H1 (cell line): ENCODE measurements at regions not wholly inside any gene's neighbourhood (a gene's known extent, or its start where the extent isn't known, plus 50 kb on each side); places are given as distances from the start of the nearest gene placed in this dataset.

Source experiments
- CTCF ChIA-PET: fragments of 300-600 bp; sonication (Branson Sonifier 250); formaldehyde crosslinking; loops from one replicate; lab custom pipeline; 2021; ENCODE audit not compliant: partially characterized antibody; lab: Charles Lee
- POLR2A ChIA-PET: fragments of 300-600 bp; sonication (Branson Sonifier 250); formaldehyde crosslinking; loops from one replicate; lab custom pipeline; 2021; ENCODE audit warnings: inconsistent platforms; ENCODE audit not compliant: partially characterized antibody; lab: Charles Lee
- DNase-seq, 2 experiments: peaks; one replicate each; pipeline versions ENCODE4 v3.0.0 to v3.0.0-alpha.2; 2010 to 2022; ENCODE audit warnings: low spot score in 2 of 2, low read depth in 1 of 2, mixed read lengths in 1 of 2
- FAIRE-seq: peaks from 2 replicates; lab custom pipeline; 2011; peaks lifted over from hg19 to GRCh38; lab: Jason Lieb, UNC
- H2AFZ ChIP-seq: 2 replicates; pipeline ENCODE4 v1.8.1; 2012; ENCODE audit warnings: low read length, inconsistent platforms
- H2AK5ac ChIP-seq: 2 replicates; pipeline ENCODE4 v1.6.1; 2013; ENCODE audit warnings: low read depth, low read length
- H2BK120ac ChIP-seq: replicated peaks from 2 replicates; pipeline ENCODE3; 2013; ENCODE audit warnings: low read depth, low read length, inconsistent platforms
- H2BK12ac ChIP-seq: 2 replicates; pipeline ENCODE4 v1.6.1; 2013; ENCODE audit warnings: low read depth, low read length
- H2BK15ac ChIP-seq: 2 replicates; pipeline ENCODE4 v1.6.1; 2013; ENCODE audit warnings: low read length
- H2BK20ac ChIP-seq: 2 replicates; pipeline ENCODE4 v1.6.1; 2013; ENCODE audit warnings: low read length
- H2BK5ac ChIP-seq: 2 replicates; pipeline ENCODE4 v1.6.1; 2013; ENCODE audit warnings: low read depth, low read length
- H3K14ac ChIP-seq: 2 replicates; pipeline ENCODE4 v1.6.1; 2013; ENCODE audit warnings: inconsistent platforms; ENCODE audit not compliant: insufficient read length
- H3K18ac ChIP-seq: 2 replicates; pipeline ENCODE4 v1.6.1; 2013; ENCODE audit warnings: low read length; ENCODE audit errors: extremely low read depth
- H3K23ac ChIP-seq: 2 replicates; pipeline ENCODE4 v1.6.1; 2013; ENCODE audit warnings: inconsistent platforms; ENCODE audit not compliant: insufficient read length
- H3K23me2 ChIP-seq: 2 replicates; pipeline ENCODE4 v1.6.1; 2013; ENCODE audit warnings: low read depth, low read length
- H3K27ac ChIP-seq: 2 replicates; pipeline ENCODE4 v1.6.1; 2011; ENCODE audit warnings: low read depth, low read length, inconsistent platforms
- H3K27me3 ChIP-seq, 4 experiments: replicated peaks in 1 of 4; 1 replicate in 1 of 4; 2 replicates in 3 of 4; pipeline versions ENCODE4 v1.6.1 to v1.8.1; 2011 to 2013; ENCODE audit warnings: low read length in 3 of 4, mild to moderate bottlenecking in 3 of 4, inconsistent platforms in 2 of 4, mixed read lengths in 2 of 4, moderate library complexity in 1 of 4; ENCODE audit not compliant: control insufficient read depth in 3 of 4, insufficient read depth in 3 of 4; ENCODE audit errors: extremely low read depth in 1 of 4
- H3K36me3 ChIP-seq, 4 experiments: 2 replicates each; pipeline versions ENCODE4 v1.6.1 to v1.8.1; 2011 to 2013; ENCODE audit warnings: mild to moderate bottlenecking in 4 of 4, low read length in 3 of 4, moderate library complexity in 2 of 4, control low read depth in 1 of 4, inconsistent platforms in 1 of 4; ENCODE audit not compliant: insufficient read depth in 4 of 4, control insufficient read depth in 2 of 4
- H3K4ac ChIP-seq: replicated peaks from 2 replicates; pipeline ENCODE3; 2013; ENCODE audit warnings: low read length, low read depth, mixed read lengths, inconsistent platforms; ENCODE audit not compliant: insufficient read length
- H3K4me1 ChIP-seq, 4 experiments: replicated peaks in 1 of 4; 1 replicate in 1 of 4; 2 replicates in 3 of 4; pipeline versions ENCODE4 v1.6.1 to v1.8.1; 2011 to 2013; ENCODE audit warnings: low read length in 3 of 4, inconsistent platforms in 2 of 4, mixed read lengths in 1 of 4; ENCODE audit not compliant: insufficient read depth in 4 of 4, control insufficient read depth in 3 of 4
- H3K4me2 ChIP-seq, 2 experiments: 2 replicates each; pipeline versions ENCODE4 v1.6.1 to v1.8.1; 2011 to 2013; ENCODE audit warnings: low read depth in 2 of 2, low read length in 2 of 2, control low read depth in 1 of 2, inconsistent platforms in 1 of 2, mild to moderate bottlenecking in 1 of 2; ENCODE audit not compliant: insufficient read depth in 1 of 2
- H3K4me3 ChIP-seq, 4 experiments: fragments of 200-600, 300-600 bp in 1 of 4; sonication (generic), shearing (Covaris generic), sonication (Bioruptor Twin) in 1 of 4; 2 replicates each; pipeline versions ENCODE4 v1.5.1 to v1.8.1; 2011 to 2016; ENCODE audit warnings: low read length in 4 of 4, low read depth in 3 of 4, control low read depth in 2 of 4, inconsistent platforms in 2 of 4, mild to moderate bottlenecking in 2 of 4, mixed read lengths in 1 of 4, moderate library complexity in 1 of 4; ENCODE audit not compliant: insufficient read depth in 2 of 4; ENCODE audit errors: extremely low read depth in 1 of 4
- H3K56ac ChIP-seq: replicated peaks from 2 replicates; pipeline ENCODE3; 2013; ENCODE audit warnings: low read depth, mild to moderate bottlenecking, mixed read lengths, low read length, inconsistent platforms; ENCODE audit not compliant: insufficient read length
- H3K79me1 ChIP-seq: 2 replicates; pipeline ENCODE4 v1.6.1; 2013; ENCODE audit warnings: low read depth, low read length, control low read depth
- H3K79me2 ChIP-seq, 2 experiments: 2 replicates each; pipeline versions ENCODE4 v1.6.1 to v1.8.1; 2012 to 2013; ENCODE audit warnings: low read length in 2 of 2, mild to moderate bottlenecking in 2 of 2, inconsistent platforms in 1 of 2; ENCODE audit not compliant: insufficient read depth in 2 of 2, control insufficient read depth in 1 of 2
- H3K9ac ChIP-seq, 4 experiments: replicated peaks in 1 of 4; 1 replicate in 1 of 4; 2 replicates in 3 of 4; pipeline versions ENCODE4 v1.6.1 to v1.8.1; 2011 to 2013; ENCODE audit warnings: low read depth in 3 of 4, low read length in 3 of 4, control low read depth in 2 of 4, mild to moderate bottlenecking in 2 of 4, moderate library complexity in 2 of 4, inconsistent platforms in 1 of 4; ENCODE audit errors: extremely low read depth in 1 of 4
- H3K9me3 ChIP-seq, 2 experiments: 2 replicates each; pipeline versions ENCODE4 v1.6.1 to v1.8.1; 2012 to 2013; ENCODE audit warnings: mild to moderate bottlenecking in 2 of 2, moderate library complexity in 2 of 2, control low read depth in 1 of 2, inconsistent platforms in 1 of 2, low read depth in 1 of 2, low read length in 1 of 2, mixed read lengths in 1 of 2; ENCODE audit not compliant: insufficient read depth in 2 of 2
- H4K20me1 ChIP-seq, 2 experiments: replicated peaks in 1 of 2; 2 replicates each; pipeline versions ENCODE3 to v1.8.1; 2011 to 2013; ENCODE audit warnings: inconsistent platforms in 2 of 2, low read length in 2 of 2, mild to moderate bottlenecking in 1 of 2; ENCODE audit not compliant: insufficient read depth in 2 of 2, control insufficient read depth in 1 of 2
- H4K5ac ChIP-seq: 2 replicates; pipeline ENCODE4 v1.6.1; 2013; ENCODE audit warnings: low read length, low read depth, mixed read lengths, inconsistent platforms; ENCODE audit not compliant: insufficient read length
- H4K8ac ChIP-seq: 2 replicates; pipeline ENCODE4 v1.8.0; 2013; ENCODE audit warnings: mild to moderate bottlenecking, moderate library complexity, low read length, inconsistent platforms; ENCODE audit not compliant: insufficient read depth; ENCODE audit errors: extremely low read depth
- H4K91ac ChIP-seq: replicated peaks from 2 replicates; pipeline ENCODE3; 2013; ENCODE audit warnings: low read length, mixed read lengths, inconsistent platforms; ENCODE audit not compliant: insufficient read length
- CBX8 ChIP-seq: fragments of 300-800, 300-1000 bp; sonication (generic); IDR thresholded peaks from 2 replicates; pipeline ENCODE4 v1.7.1; 2016; ENCODE audit warnings: low read depth, low read length, borderline replicate concordance
- CEBPB ChIP-seq: IDR thresholded peaks from 2 replicates; pipeline ENCODE4 v1.6.1; 2012; ENCODE audit warnings: low read depth, low read length
- EZH2 ChIP-seq: fragments of 200-600 bp; sonication (generic); IDR thresholded peaks from 2 replicates; pipeline ENCODE4 v1.7.1; 2012; ENCODE audit warnings: low read depth, mild to moderate bottlenecking, moderate library complexity, low read length, inconsistent platforms; ENCODE audit not compliant: severe bottlenecking
- POLR2AphosphoS5 ChIP-seq: IDR thresholded peaks from 2 replicates; pipeline ENCODE4 v1.6.1; 2011; ENCODE audit warnings: low read depth, low read length
- TAF7 ChIP-seq: optimal IDR thresholded peaks from 2 replicates; pipeline ENCODE3; 2011; ENCODE audit warnings: low read depth, mild to moderate bottlenecking, inconsistent platforms, low read length, moderate library complexity, borderline replicate concordance
- TBP ChIP-seq: IDR thresholded peaks from 2 replicates; pipeline ENCODE4 v1.6.1; 2011; ENCODE audit warnings: low read depth, low read length, improper control_type of control experiment
- TCF12 ChIP-seq: IDR thresholded peaks from 2 replicates; pipeline ENCODE4 v1.6.1; 2011; ENCODE audit warnings: low read depth, mild to moderate bottlenecking, low read length
- WGBS, 2 experiments: shearing (Covaris generic) in 1 of 2; methylation state at CpG; one replicate each; pipeline versions ENCODE4 v1.1.6 to v1.1.7; 2013 to 2015; ENCODE audit warnings: low lambda C conversion rate in 2 of 2, mixed read lengths in 2 of 2, inconsistent platforms in 1 of 2, low coverage in 1 of 2, missing lambda C conversion rate in 1 of 2; ENCODE audit not compliant: insufficient replicate concordance in 2 of 2, insufficient coverage in 1 of 2, insufficient read length in 1 of 2; ENCODE audit errors: extremely low coverage in 1 of 2, missing lambda C conversion rate in 1 of 2; 5-methylcytosine and 5-hydroxymethylcytosine counted together

GRCh38 chr2:183283209-183283608 lies 159.0 kb downstream of the NUP35 start:
- H3K23me2 ChIP-seq = no peaks in the 10 kb centered on the region
- CTCF ChIA-PET = interaction anchor here (4.6 kb wide), 1 partner anchor 11 kb away, joined by 15 read pairs; no protein-coding TSS in a partner anchor
- no peaks in the 10 kb centered on the region for H3K79me1 ChIP-seq
- H3K79me2 ChIP-seq = no peaks in the 10 kb centered on the region
- no peak overlapping the region for H2AK5ac ChIP-seq
- H3K4me1 ChIP-seq = no peaks in the 10 kb centered on the region
- H3K4me3 ChIP-seq = no peak overlapping the region
- DNase-seq (no peak), FAIRE-seq (no peak)
- H3K14ac ChIP-seq = no peak overlapping the region
- no peak overlapping the region for H4K8ac ChIP-seq
- H2BK12ac ChIP-seq = no peak overlapping the region
- no peaks in the 10 kb centered on the region for H3K9me3 ChIP-seq
- H3K9ac ChIP-seq = no peak overlapping the region
- no peak overlapping the region for H3K4me2 ChIP-seq
- no peak overlapping the region for H3K18ac ChIP-seq
- H3K27me3 ChIP-seq = peaks cover 0 to 3% (median 0%) of the 10 kb centered on the region in 4 experiments; a peak in 2 of 7 replicates
- H3K27ac ChIP-seq = no peak overlapping the region
- H3K36me3 ChIP-seq = no peaks in the 10 kb centered on the region
- H2BK20ac ChIP-seq = no peak overlapping the region
- H2AFZ ChIP-seq = no peak overlapping the region
- no peak overlapping the region for H3K56ac ChIP-seq
- no peak overlapping the region for H2BK120ac ChIP-seq
- no peak overlapping the region for H4K91ac ChIP-seq
- H3K23ac ChIP-seq = no peak overlapping the region
- H4K5ac ChIP-seq = no peak overlapping the region
- H2BK15ac ChIP-seq = no peak overlapping the region
- H4K20me1 ChIP-seq = no peaks in the 10 kb centered on the region
- no peak overlapping the region for H3K4ac ChIP-seq
- POLR2A ChIA-PET = no interaction called here
- H2BK5ac ChIP-seq = no peak overlapping the region
- WGBS, 2 experiments = 85% methylated on average over 2 of the region's 2 CpGs; no CpG with 5 or more reads in 1 of the 2 experiments
- no peak for TF ChIP-seq CBX8
- TF ChIP-seq TCF12 = no peak
- TF ChIP-seq EZH2 = no peak
- no peak for TF ChIP-seq TBP
- no peak for TF ChIP-seq POLR2AphosphoS5
- TF ChIP-seq CEBPB = no peak
- TF ChIP-seq TAF7 = no peak
